ENCODE measurements at regions not wholly inside any gene's neighbourhood (a gene's known extent, or its start where the extent isn't known, plus 50 kb on each side); places are given as distances from the start of the nearest gene placed in this dataset.

DNA sequence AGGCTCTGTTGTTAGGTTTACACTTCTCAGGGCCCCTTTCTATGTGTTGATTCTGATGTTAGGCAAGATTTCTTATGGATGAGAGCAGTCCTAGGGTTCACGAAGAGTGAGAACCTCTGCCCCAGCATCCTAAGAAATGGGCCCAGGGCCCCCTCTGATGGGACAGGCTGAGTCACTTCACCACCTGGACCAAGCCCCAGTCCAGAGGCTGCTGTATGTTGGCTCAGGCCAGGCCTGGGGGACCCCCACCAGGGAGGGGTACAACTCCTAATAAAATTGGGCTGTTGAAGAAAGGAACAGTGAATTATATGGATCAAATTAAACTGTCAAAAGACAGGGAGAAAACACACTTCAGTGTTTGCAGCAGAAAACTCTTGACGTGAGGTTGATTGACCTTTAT lies 365.9 kb upstream of the HS6ST1 start:
- Histone ChIP-seq H3K27me3 (ENCODE audit: insufficient read depth, low read length) (no peaks in the 10 kb centered on the region), H3K9me3 (ENCODE audit: low read depth, low read length) (no peaks in the 10 kb centered on the region), H3K4me1 (ENCODE audit: insufficient read depth, low read length) (peaks cover 15% of the 10 kb centered on the region), H3K4me3 (ENCODE audit: low read length) (no peak overlapping the region)

DNA sequence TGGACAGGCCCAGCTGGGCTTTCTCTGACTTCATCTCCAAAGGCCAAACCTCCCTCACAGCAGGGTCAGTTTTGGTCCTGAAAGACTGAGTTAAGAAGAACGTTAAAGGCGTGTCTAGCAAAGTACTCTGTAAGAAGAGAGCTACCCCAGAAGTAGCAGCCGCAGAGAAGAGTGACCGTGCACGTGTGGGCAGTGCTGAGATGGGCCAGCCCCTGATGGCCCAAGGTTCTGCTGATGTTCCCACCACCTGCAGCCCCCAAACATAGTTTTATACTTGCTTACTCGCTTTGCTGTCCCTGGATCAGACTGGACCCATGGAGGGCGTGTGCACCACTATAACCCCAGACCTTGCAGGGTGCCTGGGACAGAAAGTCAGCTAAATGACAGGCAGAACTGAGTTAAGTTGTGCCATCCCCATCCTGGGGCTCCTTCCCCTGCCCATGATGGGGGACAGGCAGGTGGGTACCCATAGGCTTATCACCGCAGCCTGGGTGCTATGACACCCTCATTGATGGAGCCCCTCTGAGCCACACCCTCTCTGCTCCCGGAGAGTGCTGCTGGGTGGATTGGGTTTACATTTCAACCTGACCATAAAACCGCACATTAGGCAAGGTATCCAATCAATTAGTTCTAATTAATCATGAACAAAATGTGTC lies 367.3 kb upstream of the HS6ST1 start:
- Histone ChIP-seq H3K9me3 (ENCODE audit: low read depth, low read length) (no peaks in the 10 kb centered on the region), H3K27me3 (ENCODE audit: insufficient read depth, low read length) (no peaks in the 10 kb centered on the region), H3K4me1 (ENCODE audit: insufficient read depth, low read length) (peaks cover 15% of the 10 kb centered on the region), H3K4me3 (ENCODE audit: low read length) (no peak overlapping the region)

DNA sequence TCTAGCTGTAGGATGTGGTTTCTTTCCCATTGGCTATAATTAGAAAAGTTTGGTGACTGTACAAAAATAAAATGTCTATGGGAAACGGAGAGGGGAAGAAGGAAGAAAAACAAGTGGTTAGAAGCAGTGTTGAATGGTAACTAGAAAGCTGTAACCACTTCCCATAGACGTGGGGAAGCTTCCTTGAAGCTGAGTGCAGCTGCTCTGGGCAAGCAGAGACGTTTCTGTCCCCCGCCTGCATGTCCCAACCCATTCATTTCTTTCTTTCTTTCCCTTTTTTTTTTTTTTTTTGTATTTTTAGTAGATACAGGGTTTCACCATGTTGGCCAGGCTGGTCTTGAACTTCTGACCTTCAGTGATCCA lies 367.8 kb upstream of the HS6ST1 start:
- Histone ChIP-seq H3K4me1 (ENCODE audit: insufficient read depth, low read length) (peaks cover 15% of the 10 kb centered on the region), H3K9me3 (ENCODE audit: low read depth, low read length) (no peaks in the 10 kb centered on the region), H3K27me3 (ENCODE audit: insufficient read depth, low read length) (no peaks in the 10 kb centered on the region), H3K4me3 (ENCODE audit: low read length) (no peak overlapping the region)

DNA sequence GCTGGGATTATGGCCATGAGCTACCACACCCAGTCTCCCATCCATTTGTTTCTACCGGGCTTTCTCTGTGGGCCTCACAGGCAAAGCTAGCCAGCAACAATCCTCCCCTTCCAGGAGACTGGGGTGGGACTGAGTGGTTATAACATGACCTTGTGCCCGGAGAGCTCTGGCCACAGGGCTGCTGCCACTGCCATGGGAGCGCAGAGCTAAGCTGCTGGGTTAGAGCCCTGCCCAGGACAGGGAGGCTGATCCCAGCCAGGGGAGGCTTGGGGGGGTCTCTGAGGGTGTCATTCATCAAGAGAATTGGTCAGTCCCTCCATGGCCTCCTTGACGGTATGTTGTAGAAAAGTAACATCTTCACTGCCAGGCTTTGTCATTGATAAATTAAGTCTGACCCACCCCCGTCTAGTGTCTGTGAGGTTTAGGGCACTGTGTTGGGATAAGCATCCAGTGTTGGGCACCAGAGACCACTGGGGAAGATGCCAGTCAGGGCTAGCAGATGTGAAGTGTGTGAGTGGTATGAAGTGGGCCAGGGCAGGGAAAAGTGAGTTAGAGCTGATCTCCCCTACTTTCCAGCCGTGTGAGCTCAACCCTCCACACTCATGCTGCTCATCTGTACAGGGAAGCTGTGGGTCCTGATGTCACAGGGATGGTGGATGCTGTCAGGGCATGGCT lies 368.4 kb upstream of the HS6ST1 start:
- H3K4me1 ChIP-seq (ENCODE audit: insufficient read depth, low read length): peaks cover 15% of the 10 kb centered on the region
- no peaks in the 10 kb centered on the region for H3K27me3 ChIP-seq (ENCODE audit: insufficient read depth, low read length)
- no peak overlapping the region for H3K4me3 ChIP-seq (ENCODE audit: low read length)
- H3K9me3 ChIP-seq (ENCODE audit: low read depth, low read length): no peaks in the 10 kb centered on the region

- Histone ChIP-seq H3K4me1 (ENCODE audit: insufficient read depth, low read length) (peaks cover 15% of the 10 kb centered on the region), H3K9me3 (ENCODE audit: low read depth, low read length) (no peaks in the 10 kb centered on the region), H3K27me3 (ENCODE audit: insufficient read depth, low read length) (no peaks in the 10 kb centered on the region), H3K4me3 (ENCODE audit: low read length) (no peak overlapping the region)
Observed at GRCh38 chr2:128687565-128687964, 368.9 kb upstream of the HS6ST1 start.

GRCh38 chr2:128689971-128690370 lies 371.3 kb upstream of the HS6ST1 start:
- Histone ChIP-seq H3K9me3 (ENCODE audit: low read depth, low read length) (no peaks in the 10 kb centered on the region), H3K4me1 (ENCODE audit: insufficient read depth, low read length) (peaks cover 15% of the 10 kb centered on the region), H3K4me3 (ENCODE audit: low read length) (no peak overlapping the region), H3K27me3 (ENCODE audit: insufficient read depth, low read length) (no peaks in the 10 kb centered on the region)

DNA sequence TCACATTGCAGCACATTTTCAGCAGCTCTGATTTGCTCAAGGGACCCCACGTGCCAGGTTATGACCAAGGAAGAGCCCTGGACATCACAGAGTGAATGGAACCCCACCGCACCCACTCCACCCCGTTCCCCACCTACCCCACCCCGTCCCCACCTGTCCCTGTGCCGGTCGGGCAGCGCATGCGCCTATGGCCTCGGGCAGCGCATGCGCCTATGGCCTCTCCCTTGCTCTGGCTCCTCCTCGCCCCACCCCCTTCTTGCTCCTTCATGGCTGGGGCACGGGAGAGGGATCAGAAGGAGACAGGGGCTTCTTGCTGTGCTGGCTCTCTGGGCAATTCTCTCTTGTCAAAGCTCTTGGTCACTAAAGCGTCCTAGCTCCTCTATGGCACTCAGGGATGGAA lies 371.8 kb upstream of the HS6ST1 start:
- H3K4me3 ChIP-seq (ENCODE audit: low read length): no peak overlapping the region
- H3K4me1 ChIP-seq (ENCODE audit: insufficient read depth, low read length): peaks cover 15% of the 10 kb centered on the region
- H3K9me3 ChIP-seq (ENCODE audit: low read depth, low read length): no peaks in the 10 kb centered on the region
- H3K27me3 ChIP-seq (ENCODE audit: insufficient read depth, low read length): no peaks in the 10 kb centered on the region

GRCh38 chr2:128690869-128691268 lies 372.2 kb upstream of the HS6ST1 start:
- H3K9me3 ChIP-seq (ENCODE audit: low read depth, low read length): no peaks in the 10 kb centered on the region
- H3K27me3 ChIP-seq (ENCODE audit: insufficient read depth, low read length): no peaks in the 10 kb centered on the region
- no peak overlapping the region for H3K4me3 ChIP-seq (ENCODE audit: low read length)
- peaks cover 12% of the 10 kb centered on the region for H3K4me1 ChIP-seq (ENCODE audit: insufficient read depth, low read length)

DNA sequence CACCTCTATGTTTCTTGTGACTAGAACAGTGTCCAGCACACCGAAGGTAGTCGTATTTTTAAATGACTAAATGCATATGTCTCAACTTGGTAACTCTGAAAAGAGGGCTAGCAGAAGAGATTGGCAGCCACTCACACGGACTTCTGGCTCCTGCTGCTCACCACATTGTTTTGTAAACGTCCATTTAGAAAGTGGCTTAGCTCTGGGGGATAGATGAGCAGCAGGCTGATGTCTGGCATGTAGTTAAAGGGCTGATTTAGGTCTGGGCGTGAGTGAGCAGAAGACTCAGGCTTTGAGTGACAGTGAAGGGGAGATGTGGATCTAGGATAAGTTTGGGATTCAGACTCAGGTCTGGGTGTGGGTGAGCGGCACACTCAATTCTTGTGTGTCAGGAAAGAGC lies 372.9 kb upstream of the HS6ST1 start:
- Histone ChIP-seq H3K27me3 (ENCODE audit: insufficient read depth, low read length) (no peaks in the 10 kb centered on the region), H3K4me1 (ENCODE audit: insufficient read depth, low read length) (peaks cover 7% of the 10 kb centered on the region), H3K9me3 (ENCODE audit: low read depth, low read length) (no peaks in the 10 kb centered on the region), H3K4me3 (ENCODE audit: low read length) (no peak overlapping the region)

- Histone ChIP-seq H3K9me3 (ENCODE audit: low read depth, low read length) (no peaks in the 10 kb centered on the region), H3K4me3 (ENCODE audit: low read length) (no peak overlapping the region), H3K27me3 (ENCODE audit: insufficient read depth, low read length) (no peaks in the 10 kb centered on the region), H3K4me1 (ENCODE audit: insufficient read depth, low read length) (no peaks in the 10 kb centered on the region)
Observed at GRCh38 chr2:128692895-128693742, 374.5 kb upstream of the HS6ST1 start.

- H3K27me3 ChIP-seq (ENCODE audit: insufficient read depth, low read length): no peaks in the 10 kb centered on the region
- no peaks in the 10 kb centered on the region for H3K4me1 ChIP-seq (ENCODE audit: insufficient read depth, low read length)
- H3K4me3 ChIP-seq (ENCODE audit: low read length): no peak overlapping the region
Observed at GRCh38 chr2:128693743-128694029, 375.0 kb upstream of the HS6ST1 start.

DNA sequence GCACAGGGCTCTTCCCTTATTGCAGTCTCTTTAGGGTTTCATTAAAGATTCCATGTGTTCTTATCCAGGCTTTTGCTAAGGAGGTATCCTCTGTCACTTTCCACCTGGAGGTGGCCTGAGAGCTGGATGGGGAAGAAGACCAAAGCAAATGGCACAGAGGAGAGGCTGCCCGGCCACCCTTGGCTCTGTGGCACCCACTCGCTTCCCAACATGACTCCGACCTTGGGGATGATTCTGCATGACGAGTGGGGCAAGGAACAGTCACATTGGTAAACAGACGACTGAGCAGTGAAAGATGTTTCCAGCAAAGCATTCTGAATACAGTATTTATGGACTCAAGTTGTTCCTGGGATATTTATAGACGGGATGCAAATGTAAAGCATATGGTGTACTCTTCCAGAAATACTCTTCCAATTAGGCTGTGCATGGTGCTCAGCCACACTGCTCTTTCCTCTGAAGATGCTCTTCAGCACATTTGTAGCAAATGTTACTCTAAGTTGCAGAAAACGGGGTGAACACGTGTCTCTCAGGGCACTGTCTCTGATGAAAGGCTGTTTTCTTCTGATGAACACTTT lies 377.1 kb upstream of the HS6ST1 start:
- no peaks in the 10 kb centered on the region for H3K4me1 ChIP-seq (ENCODE audit: insufficient read depth, low read length)
- H3K4me3 ChIP-seq (ENCODE audit: low read length): no peak overlapping the region
- H3K27me3 ChIP-seq (ENCODE audit: insufficient read depth, low read length): no peaks in the 10 kb centered on the region
- no peaks in the 10 kb centered on the region for H3K9me3 ChIP-seq (ENCODE audit: low read depth, low read length)

More at GRCh38 chr2:128693743-128694029, 375.0 kb upstream of the HS6ST1 start:
- H3K9me3 ChIP-seq (ENCODE audit: low read depth, low read length): no peaks in the 10 kb centered on the region

DNA sequence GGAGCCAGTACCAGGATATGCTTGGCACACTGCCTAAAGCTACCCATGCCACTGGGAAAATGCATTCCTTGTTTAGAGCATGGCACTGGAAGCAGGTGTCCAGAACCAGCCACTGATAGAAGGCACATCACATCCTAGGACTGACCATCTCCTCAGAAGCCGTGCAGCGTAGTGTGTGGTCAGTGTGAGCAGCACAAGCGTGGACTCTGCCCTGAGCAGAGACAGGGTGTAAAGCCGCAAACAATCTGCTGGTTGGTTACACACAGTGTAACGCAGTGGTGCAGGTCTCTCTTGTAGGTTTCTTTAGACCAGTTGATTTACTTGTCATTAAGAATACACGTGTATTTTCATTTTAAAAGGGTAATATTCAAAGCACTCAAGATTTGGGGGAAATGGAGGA lies 377.8 kb upstream of the HS6ST1 start:
- no peaks in the 10 kb centered on the region for H3K4me1 ChIP-seq (ENCODE audit: insufficient read depth, low read length)
- H3K9me3 ChIP-seq (ENCODE audit: low read depth, low read length): no peaks in the 10 kb centered on the region
- no peak overlapping the region for H3K4me3 ChIP-seq (ENCODE audit: low read length)
- H3K27me3 ChIP-seq (ENCODE audit: insufficient read depth, low read length): no peaks in the 10 kb centered on the region

DNA sequence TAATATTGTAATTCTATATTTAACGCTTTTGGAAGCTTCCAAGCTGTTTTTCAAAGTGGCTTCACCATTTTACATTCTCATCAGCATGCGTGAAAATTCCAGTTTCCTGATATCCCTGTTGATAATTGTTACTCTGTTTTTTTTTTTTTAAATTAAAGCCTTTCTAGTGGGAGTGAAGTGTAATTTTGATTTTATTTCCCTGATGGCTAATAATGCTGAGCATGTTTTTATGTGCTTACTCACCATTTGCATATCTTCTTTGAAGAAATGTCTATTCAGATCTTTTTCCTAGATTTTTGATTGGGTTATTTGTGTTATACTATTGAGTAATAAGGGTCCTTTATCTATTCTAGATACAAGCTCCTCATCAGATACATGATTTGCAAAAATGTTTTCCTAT lies 382.8 kb upstream of the HS6ST1 start:
- Histone ChIP-seq H3K9me3 (ENCODE audit: low read depth, low read length) (no peaks in the 10 kb centered on the region), H3K4me1 (ENCODE audit: insufficient read depth, low read length) (no peaks in the 10 kb centered on the region), H3K4me3 (ENCODE audit: low read length) (no peak overlapping the region), H3K27me3 (ENCODE audit: insufficient read depth, low read length) (no peaks in the 10 kb centered on the region)

- no peak overlapping the region for H3K4me3 ChIP-seq (ENCODE audit: low read length)
- H3K27me3 ChIP-seq (ENCODE audit: insufficient read depth, low read length): no peaks in the 10 kb centered on the region
- peaks cover 2% of the 10 kb centered on the region for H3K9me3 ChIP-seq (ENCODE audit: low read depth, low read length)
- no peaks in the 10 kb centered on the region for H3K4me1 ChIP-seq (ENCODE audit: insufficient read depth, low read length)
Observed at GRCh38 chr2:128702616-128703015, 383.9 kb upstream of the HS6ST1 start.

Data from mononuclear cell (primary cell).